ENCODE measurements at regions not wholly inside any gene's neighbourhood (a gene's known extent, or its start where the extent isn't known, plus 50 kb on each side); places are given as distances from the start of the nearest gene placed in this dataset.
A peak's percentile ranks its signal among the peaks of the same experiment; 100 is the strongest.
"Not testable (repeated sequence)": the region's sequence is repeated elsewhere in the genome, so short reads cannot be mapped to it uniquely, and the experiment has no call there.

DNA sequence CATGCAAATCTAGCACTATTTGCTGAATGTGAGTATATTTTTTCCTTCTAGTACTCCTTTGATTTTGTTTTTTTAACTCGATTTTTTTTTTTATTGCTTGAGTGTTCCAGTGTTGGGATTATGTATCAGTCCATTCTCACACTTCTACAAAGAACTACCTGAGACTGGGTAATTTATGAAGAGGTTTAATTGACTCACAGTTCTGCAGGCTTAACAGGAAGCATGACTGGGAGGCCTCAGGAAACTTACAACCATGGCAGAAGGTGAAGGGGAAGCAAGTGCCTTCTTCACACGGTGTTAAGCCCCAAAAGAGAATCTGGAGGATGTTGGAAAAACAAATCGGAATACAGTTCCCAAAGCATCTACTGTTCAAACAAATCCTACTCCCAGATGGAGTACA is 69.1 kb downstream of the ZNF518B start:
- DNase-seq = not testable (repeated sequence)

- DNase-seq = no peak
Measured at GRCh38 chr4:10385994-10386394, 71.2 kb downstream of the ZNF518B start.

GRCh38 chr4:10384974-10385373 is 72.3 kb downstream of the ZNF518B start:
- DNase-seq = no peak

DNA sequence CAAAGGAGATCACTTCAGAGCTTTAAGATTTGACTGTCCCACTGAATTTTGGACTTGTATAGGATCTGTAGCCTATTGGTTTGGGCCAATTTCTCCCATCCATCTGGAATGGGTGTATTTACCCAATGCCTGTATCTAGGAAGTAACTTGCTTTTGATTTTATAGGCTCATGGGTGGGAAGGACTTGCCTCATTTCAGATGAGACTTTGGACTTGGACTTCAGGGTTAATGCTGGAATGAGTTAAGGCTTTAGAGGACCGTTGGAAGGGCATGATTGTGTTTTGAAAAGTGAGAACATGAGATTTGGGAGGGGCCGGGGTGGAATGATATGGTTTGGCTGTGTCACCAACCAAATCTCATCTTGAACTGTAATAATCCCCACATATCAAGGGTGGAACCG is 73.8 kb downstream of the ZNF518B start:
- DNase-seq = no peak

- DNase-seq = not testable (repeated sequence)
Measured at GRCh38 chr4:10382171-10382570, 75.1 kb downstream of the ZNF518B start.

GRCh38 chr4:10381146-10381545 is 76.1 kb downstream of the ZNF518B start:
- no peak for DNase-seq

- no peak for DNase-seq
Measured at GRCh38 chr4:10380735-10381134, 76.5 kb downstream of the ZNF518B start.

DNA sequence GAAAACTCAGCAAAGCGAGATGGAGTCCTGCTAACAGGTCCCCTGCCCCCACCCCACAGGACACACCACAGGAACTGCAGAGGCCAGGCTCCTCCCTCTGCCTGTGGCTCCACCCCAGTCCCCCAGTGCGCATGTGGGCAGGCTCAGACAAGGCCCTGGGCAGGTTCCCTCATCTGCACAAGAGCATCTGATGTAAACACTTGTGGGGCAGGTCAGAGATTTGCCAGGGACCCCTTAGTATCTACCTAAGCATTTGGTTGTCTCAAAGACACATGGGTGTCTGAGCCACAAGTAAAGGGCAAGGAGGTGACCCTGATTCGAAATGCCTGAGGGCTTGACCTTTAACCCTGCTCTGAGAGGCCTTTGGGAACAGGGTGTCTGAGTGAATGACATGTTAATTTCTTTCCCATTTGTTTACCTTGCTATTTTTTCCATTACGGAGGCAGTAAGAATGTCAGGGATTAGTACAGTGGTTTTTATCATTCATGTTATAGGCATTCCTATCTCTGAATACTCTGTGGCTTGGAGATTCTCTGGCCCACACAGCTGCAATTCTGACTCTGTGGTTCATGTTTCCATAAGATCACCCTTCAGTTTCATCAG is 85.3 kb downstream of the ZNF518B start:
- DNase-seq = no peak

DNA sequence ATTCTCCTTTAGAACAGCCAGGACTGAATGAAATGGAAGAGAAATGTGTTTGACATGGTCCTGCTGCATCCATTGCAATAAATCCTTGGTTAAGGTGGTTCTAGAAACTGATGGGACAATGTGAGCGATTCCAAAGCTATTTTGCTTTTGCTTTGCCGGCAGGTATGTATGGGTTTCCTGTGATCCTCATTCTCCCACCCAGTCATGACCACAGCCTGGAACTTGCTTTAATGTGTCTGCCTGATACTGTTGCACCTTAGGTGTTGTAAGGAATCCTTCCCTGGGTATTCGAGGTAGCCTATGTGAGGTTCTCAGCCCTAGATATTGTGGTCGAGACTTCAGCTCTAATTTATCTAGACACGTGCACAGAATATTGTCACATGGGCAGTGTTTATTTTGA is 86.1 kb downstream of the ZNF518B start:
- DNase-seq = no peak

GRCh38 chr4:10369517-10369916 is 87.7 kb downstream of the ZNF518B start:
- DNase-seq = no peak

DNA sequence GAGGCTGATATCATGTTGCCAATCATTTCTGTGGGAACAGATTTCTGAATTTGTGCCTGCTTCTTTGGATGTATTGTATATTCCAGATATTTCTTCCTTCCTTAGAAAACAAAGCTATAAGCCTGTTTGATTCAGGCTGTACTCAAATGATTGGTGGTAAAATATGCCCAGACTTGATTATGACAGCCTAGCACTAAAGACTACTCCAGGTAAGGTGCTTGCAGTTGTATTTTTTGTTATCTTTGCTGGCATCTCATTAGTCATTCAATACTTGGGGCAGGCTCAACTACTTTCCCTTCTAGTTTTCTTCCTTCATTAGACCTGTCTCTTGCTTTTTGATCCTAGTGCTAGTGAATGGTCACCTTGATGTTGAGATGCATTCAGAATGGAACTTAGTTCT is 90.6 kb downstream of the ZNF518B start:
- DNase-seq = no peak

DNA sequence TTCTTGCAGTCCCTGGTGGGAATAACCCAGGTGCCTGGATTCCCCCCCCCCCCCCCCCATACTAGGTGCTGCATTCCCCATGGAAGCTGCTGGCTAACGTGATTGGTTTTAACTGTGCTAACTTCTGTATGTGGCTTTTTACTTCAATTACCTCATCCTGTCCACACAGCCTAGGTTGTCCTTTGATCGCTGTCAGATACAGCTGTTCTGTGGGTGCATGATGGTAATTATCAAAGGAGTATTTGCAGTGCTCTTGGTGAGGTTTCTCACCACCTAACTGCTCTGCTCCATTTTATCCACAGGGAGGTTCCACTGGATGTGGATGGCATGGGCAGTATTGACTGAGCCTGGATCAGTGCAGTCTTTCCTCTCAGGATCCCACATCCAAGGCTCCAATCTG is 93.0 kb downstream of the ZNF518B start:
- no peak for DNase-seq

DNA sequence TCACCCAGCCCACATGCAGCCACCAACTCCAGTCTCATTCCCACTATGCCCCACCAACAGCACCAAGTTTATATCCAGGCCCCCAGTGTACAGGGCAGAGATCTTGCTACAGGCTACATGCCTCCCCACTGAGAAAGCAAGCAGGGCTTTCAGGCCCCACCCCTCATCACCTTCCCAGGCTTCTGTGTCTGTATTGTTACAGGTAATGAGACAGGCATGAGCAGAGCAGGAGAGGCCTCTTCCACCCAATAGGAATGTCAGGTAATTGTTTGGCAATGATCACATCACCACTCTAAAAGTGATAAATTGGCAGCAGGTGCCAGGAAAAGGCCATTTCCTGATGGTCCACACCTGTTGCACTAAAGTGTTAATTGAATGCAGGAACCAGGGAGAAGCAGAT is 102.5 kb downstream of the ZNF518B start:
- DNase-seq = no peak

GRCh38 chr4:10354225-10354624 is 103.0 kb downstream of the ZNF518B start:
- peak; percentile 19 to 21 for DNase-seq

DNA sequence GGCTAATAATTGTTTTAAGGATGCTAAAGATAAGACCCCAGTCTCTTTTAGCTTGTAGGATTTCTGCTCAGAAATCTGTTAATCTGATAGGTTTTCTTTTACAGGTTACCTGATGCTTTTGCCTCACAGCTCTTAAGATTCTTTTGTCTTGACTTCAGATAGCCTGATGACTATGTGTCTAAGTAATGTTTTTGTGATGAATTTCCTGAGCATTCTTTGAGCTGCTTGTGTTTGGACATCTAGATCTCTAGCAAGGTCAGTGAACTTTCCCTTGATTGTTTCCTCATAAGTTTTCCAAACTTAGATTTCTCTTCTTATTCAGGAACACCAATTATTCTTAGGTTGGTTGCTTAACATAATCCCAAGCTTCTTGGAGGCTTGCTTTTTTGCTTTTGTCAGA is 104.1 kb downstream of the ZNF518B start:
- DNase-seq = no peak

- DNase-seq = no peak
Measured at GRCh38 chr4:10348241-10348640, 109.0 kb downstream of the ZNF518B start.

- DNase-seq = no peak
Measured at GRCh38 chr4:10347815-10348214, 109.4 kb downstream of the ZNF518B start.

DNA sequence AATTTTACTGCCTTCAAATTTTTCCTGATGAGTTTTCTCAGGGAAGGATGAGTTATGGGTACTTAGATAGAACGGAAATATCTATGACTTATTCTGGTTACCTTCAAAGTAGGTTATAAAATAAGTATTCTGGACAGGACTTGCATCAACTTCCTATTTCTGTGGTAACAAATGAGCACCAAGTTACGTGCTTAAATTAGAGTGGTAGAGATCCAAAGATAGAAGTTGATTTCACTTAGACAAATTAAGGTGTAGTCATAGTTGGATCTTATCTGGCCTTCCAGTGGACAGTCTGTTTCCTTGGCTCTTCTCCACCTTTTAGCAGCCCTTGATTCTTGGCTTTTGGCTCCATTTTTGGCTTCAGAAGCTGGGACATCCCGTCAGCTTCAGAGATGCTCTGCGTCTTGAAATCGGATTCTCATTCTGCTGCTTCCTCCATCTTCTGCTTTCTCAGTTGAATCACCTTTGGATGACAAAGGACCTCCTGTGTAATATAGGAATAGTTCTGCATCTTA is 109.9 kb downstream of the ZNF518B start:
- DNase-seq = no peak

GRCh38 chr4:10346023-10346422 is 111.2 kb downstream of the ZNF518B start:
- DNase-seq = no peak

- DNase-seq = no peak
Measured at GRCh38 chr4:10345381-10345784, 111.8 kb downstream of the ZNF518B start.

DNA sequence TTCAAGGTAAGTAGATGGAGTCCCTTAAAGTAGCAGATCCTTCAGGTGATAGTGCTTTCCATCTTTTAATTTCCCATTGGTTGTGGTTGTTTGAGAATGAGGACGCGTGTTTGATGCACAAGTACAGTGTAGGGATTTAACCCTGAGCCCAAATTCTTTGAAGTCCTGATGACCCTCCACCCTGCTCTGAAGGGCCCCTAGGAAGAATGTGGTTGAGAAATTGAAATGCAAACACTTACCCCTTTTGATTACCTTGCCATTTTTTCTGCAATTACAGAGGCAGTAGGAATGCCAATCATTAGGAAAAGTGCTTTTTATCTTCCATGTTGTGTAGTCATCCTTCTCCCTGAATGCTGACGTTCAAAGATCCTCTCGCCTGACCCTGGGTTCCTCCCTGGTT is 112.4 kb downstream of the ZNF518B start:
- DNase-seq = peak; percentile 6 to 12

- DNase-seq = no peak
Measured at GRCh38 chr4:10343656-10344055, 113.6 kb downstream of the ZNF518B start.

DNA sequence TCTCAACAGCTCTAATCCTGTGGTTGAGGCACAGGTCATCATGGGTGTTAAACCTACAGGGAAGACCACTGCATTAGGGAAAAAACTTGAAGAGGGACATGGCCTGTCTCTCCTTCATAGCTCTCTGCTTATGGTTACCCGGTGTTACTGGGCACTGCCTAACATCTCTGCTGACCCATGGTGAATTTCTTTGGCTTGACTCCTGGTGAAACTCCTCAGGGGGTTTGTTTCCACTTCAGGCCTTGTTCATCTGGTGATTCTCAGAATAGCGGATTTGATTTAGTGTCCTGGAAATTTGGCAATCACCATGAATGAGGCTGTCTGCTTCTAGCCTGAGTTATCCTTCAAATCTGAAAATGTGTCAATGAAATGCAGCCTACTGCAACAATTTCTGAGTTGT is 114.4 kb downstream of the ZNF518B start:
- no peak for DNase-seq

DNA sequence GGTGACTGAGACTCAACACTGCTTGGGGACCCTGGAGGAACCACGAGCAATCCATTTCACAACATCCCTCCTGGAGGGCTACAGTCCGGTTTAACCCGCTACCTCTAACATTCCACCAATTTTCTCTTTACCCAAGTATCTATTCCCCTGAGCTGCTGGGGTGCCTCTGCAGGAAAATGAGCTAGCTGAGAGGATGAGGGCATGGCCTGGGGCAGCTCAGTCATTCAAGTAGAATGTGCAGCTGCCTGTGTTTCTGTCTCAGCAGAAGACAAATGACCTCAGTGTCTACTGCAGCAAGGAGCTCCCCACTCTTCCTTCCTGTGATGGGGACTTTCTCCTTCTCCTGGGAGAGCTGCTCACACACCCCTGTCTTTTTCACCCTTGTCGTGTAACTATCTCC is 120.8 kb downstream of the ZNF518B start:
- DNase-seq = no peak

Measured in right lung (tissue), 2 donors.